ENCODE measurements at regions not wholly inside any gene's neighbourhood (a gene's known extent, or its start where the extent isn't known, plus 50 kb on each side); places are given as distances from the start of the nearest gene placed in this dataset.

DNA sequence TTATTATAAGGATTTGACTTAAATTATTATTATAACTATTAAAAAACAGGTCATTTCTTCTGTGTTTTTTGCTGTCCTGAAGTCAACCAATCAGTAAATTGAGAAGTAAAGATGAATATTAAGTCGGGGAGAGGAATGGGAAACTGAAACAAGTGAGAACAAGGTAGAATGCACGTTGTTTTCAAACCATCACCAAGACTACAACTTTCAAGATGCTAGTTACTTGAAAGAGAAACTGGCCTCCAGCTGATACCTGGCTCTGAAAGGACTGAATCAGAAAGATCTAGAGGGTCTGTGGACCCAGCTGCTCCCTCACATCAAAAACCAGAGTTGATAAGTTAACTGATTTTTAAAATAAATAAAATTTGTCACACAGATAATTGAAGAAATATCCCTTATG lies 1301.5 kb upstream of the ATXN8OS start:
- no peaks in the 10 kb centered on the region for H3K9me1 ChIP-seq (ENCODE audit: control insufficient read depth, extremely low read depth, insufficient read depth, low read length)
- H3K4me3 ChIP-seq (ENCODE audit: control insufficient read depth in 2 of 3, extremely low read depth in 1 of 3, insufficient read depth in 2 of 3, low read depth in 1 of 3, low read length in 3 of 3) = no peak overlapping the region
- H3K36me3 ChIP-seq (ENCODE audit: control insufficient read depth in 2 of 2, extremely low read depth in 1 of 2, insufficient read depth in 2 of 2, low read length in 2 of 2) = no peaks in the 10 kb centered on the region
- H3K4me2 ChIP-seq (ENCODE audit: control insufficient read depth, extremely low read depth, insufficient read depth, low read depth, low read length) = no peak overlapping the region
- no peak for DNase-seq (ENCODE audit: low read depth, low spot score)
- no peaks in the 10 kb centered on the region for H3K4me1 ChIP-seq (ENCODE audit: control insufficient read depth, extremely low read depth, insufficient read depth, low read length)
- no peaks in the 10 kb centered on the region for H3K9me3 ChIP-seq (ENCODE audit: control insufficient read depth, low read depth, low read length)
- FAIRE-seq = no peak
- no peak overlapping the region for H2AFZ ChIP-seq (ENCODE audit: control insufficient read depth, low read length)
- dilution Hi-C loops (cut with MboI; ENCODE audit: extremely low pct_ligation_motif_present, low sequenced_read_pairs) = no loop called here
- H3K9ac ChIP-seq (ENCODE audit: control insufficient read depth, extremely low read depth, insufficient read depth, low read length) = no peak overlapping the region
- no peak overlapping the region for H3K27ac ChIP-seq (ENCODE audit: control insufficient read depth, insufficient read depth, low read length)
- TF ChIP-seq EZH2 (IDR thresholded peaks at IDR 0.05; ENCODE audit: low read length) = no peak
- TF ChIP-seq, protein P1, sequence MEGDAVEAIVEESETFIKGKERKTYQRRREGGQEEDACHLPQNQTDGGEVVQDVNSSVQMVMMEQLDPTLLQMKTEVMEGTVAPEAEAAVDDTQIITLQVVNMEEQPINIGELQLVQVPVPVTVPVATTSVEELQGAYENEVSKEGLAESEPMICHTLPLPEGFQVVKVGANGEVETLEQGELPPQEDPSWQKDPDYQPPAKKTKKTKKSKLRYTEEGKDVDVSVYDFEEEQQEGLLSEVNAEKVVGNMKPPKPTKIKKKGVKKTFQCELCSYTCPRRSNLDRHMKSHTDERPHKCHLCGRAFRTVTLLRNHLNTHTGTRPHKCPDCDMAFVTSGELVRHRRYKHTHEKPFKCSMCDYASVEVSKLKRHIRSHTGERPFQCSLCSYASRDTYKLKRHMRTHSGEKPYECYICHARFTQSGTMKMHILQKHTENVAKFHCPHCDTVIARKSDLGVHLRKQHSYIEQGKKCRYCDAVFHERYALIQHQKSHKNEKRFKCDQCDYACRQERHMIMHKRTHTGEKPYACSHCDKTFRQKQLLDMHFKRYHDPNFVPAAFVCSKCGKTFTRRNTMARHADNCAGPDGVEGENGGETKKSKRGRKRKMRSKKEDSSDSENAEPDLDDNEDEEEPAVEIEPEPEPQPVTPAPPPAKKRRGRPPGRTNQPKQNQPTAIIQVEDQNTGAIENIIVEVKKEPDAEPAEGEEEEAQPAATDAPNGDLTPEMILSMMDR (optimal IDR thresholded peaks at IDR 0.05 in 1 of 3, IDR thresholded peaks at IDR 0.05 in 1 of 3, conservative IDR thresholded peaks at IDR 0.05 in 1 of 3; ENCODE audit: extremely low read depth in 1 of 3, insufficient read depth in 2 of 3, low read length in 3 of 3) = no peak
- no peaks in the 10 kb centered on the region for H4K20me1 ChIP-seq (ENCODE audit: control insufficient read depth, extremely low read depth, insufficient read depth, low read length)
- H3K27me3 ChIP-seq (ENCODE audit: control insufficient read depth, extremely low read depth, insufficient read depth, low read length) = no peaks in the 10 kb centered on the region
- H3K79me2 ChIP-seq (ENCODE audit: control insufficient read depth, insufficient read depth, low read length) = no peaks in the 10 kb centered on the region

GRCh38 chr13:68784275-68784674 lies 1323.4 kb upstream of the ATXN8OS start:
- no peaks in the 10 kb centered on the region for H3K27me3 ChIP-seq (ENCODE audit: control insufficient read depth, extremely low read depth, insufficient read depth, low read length)
- no peak for TF ChIP-seq EZH2 (IDR thresholded peaks at IDR 0.05; ENCODE audit: low read length)
- TF ChIP-seq, protein P1 (optimal IDR thresholded peaks at IDR 0.05 in 1 of 3, IDR thresholded peaks at IDR 0.05 in 1 of 3, conservative IDR thresholded peaks at IDR 0.05 in 1 of 3; ENCODE audit: extremely low read depth in 1 of 3, insufficient read depth in 2 of 3, low read length in 3 of 3) = no peak
- no peak overlapping the region for H3K4me2 ChIP-seq (ENCODE audit: control insufficient read depth, extremely low read depth, insufficient read depth, low read depth, low read length)
- DNase-seq (ENCODE audit: low read depth, low spot score) = no peak
- H3K9me3 ChIP-seq (ENCODE audit: control insufficient read depth, low read depth, low read length) = no peaks in the 10 kb centered on the region
- dilution Hi-C loops (cut with MboI; ENCODE audit: extremely low pct_ligation_motif_present, low sequenced_read_pairs) = no loop called here
- no peak overlapping the region for H3K4me3 ChIP-seq (ENCODE audit: control insufficient read depth in 2 of 3, extremely low read depth in 1 of 3, insufficient read depth in 2 of 3, low read depth in 1 of 3, low read length in 3 of 3)
- no peak overlapping the region for H2AFZ ChIP-seq (ENCODE audit: control insufficient read depth, low read length)
- no peaks in the 10 kb centered on the region for H4K20me1 ChIP-seq (ENCODE audit: control insufficient read depth, extremely low read depth, insufficient read depth, low read length)
- FAIRE-seq = no peak
- H3K4me1 ChIP-seq (ENCODE audit: control insufficient read depth, extremely low read depth, insufficient read depth, low read length) = no peaks in the 10 kb centered on the region
- H3K9ac ChIP-seq (ENCODE audit: control insufficient read depth, extremely low read depth, insufficient read depth, low read length) = no peak overlapping the region
- no peaks in the 10 kb centered on the region for H3K36me3 ChIP-seq (ENCODE audit: control insufficient read depth in 2 of 2, extremely low read depth in 1 of 2, insufficient read depth in 2 of 2, low read length in 2 of 2)
- no peak overlapping the region for H3K27ac ChIP-seq (ENCODE audit: control insufficient read depth, insufficient read depth, low read length)
- H3K9me1 ChIP-seq (ENCODE audit: control insufficient read depth, extremely low read depth, insufficient read depth, low read length) = no peaks in the 10 kb centered on the region
- H3K79me2 ChIP-seq (ENCODE audit: control insufficient read depth, insufficient read depth, low read length) = no peaks in the 10 kb centered on the region

Data from keratinocyte (primary cell).